ENCODE measurements at regions not wholly inside any gene's neighbourhood (a gene's known extent, or its start where the extent isn't known, plus 50 kb on each side); places are given as distances from the start of the nearest gene placed in this dataset.

DNA sequence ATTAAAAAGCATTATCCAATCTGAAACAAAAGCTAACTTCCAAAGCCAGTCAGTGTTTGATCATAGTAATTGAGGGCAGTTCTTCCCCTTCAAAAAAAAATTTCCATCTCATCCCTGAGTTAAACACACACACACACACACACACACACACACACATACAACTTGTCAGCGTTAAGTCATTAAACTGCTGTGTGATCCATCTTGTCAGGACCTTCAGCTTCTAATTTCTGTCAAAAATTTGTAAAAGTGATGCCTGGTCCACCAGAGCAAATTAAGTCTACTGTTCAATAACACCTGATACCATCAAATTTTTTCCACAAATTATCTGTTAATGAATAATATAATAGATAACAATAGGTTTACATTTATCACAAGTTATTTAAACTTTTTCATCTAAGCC is 198.7 kb downstream of the GPX5 start:
- Histone ChIP-seq H3K4me3 (ENCODE audit: low read length) (no peak overlapping the region), H3K27ac (ENCODE audit: low read length) (no peak overlapping the region), H3K27me3 (ENCODE audit: control insufficient read depth, insufficient read depth, low read length) (peaks cover 51% of the 10 kb centered on the region), H3K9me3 (ENCODE audit: control insufficient read depth, low read depth, low read length) (no peaks in the 10 kb centered on the region), H3K36me3 (ENCODE audit: control insufficient read depth, insufficient read depth, low read length) (no peaks in the 10 kb centered on the region), H3K4me1 (ENCODE audit: control insufficient read depth, insufficient read depth, low read length) (no peaks in the 10 kb centered on the region)
- WGBS (ENCODE audit: insufficient coverage, low lambda C conversion rate) = no CpG with 5 or more reads among the region's 1 CpG
- DNase-seq = no peak

DNA sequence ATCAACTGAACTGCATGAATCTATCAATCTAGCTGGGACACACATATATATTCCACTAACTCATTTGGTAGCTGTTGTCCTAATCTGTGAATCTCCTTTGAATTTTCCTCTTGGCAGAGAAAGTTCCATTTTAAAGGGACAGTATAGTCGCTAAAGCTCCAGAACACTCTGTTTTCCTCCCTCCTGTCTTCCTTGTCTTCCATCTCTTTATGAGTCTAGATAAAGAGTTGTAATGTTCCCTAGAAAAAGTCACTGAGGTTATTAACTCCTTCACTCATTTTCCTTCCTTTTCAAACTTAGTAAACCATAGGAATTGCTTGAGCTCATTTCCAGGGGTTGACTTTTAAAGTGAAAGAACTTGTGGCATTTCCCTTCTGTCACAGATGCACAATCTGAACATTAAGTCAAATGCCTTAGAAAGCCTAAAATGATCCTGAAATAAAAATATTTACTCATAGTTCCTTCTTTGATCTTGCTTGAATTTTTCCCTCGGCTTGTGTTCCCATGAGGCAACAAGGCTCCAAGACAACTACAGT is 198.4 kb downstream of the TRIM27 start:
- Histone ChIP-seq H3K9me3 (ENCODE audit: control insufficient read depth, low read depth, low read length) (no peaks in the 10 kb centered on the region), H3K27me3 (ENCODE audit: control insufficient read depth, insufficient read depth, low read length) (peaks cover 58% of the 10 kb centered on the region)
- WGBS (ENCODE audit: insufficient coverage, low lambda C conversion rate) = 57% methylated on average over 1 of the region's 2 CpGs

DNA sequence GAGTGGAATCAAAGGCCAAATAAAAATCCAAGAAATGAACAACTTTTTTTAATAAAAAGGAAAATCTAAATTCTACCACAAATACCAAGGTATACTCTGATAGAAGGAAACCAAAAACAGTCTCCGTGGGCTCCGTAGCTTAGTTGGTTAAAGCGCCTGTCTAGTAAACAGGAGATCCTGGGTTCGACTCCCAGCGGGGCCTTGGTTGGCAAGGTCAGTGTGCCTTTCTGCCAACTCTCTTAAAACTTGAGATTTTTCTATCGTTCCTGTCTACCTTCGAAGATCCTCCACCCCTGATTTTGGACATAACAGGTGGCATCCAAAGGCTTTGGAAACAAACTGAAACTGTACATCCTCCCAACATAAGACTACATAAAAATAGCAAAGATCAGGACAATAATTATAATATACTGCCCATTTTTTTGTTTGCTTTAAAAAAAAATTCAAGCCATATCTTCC is 197.9 kb downstream of the TRIM27 start:
- peaks cover 58% of the 10 kb centered on the region for H3K27me3 ChIP-seq (ENCODE audit: control insufficient read depth, insufficient read depth, low read length)
- H3K4me1 ChIP-seq (ENCODE audit: control insufficient read depth, insufficient read depth, low read length) = no peaks in the 10 kb centered on the region
- no CpG with 5 or more reads among the region's 7 CpGs for WGBS (ENCODE audit: insufficient coverage, low lambda C conversion rate)
- H3K36me3 ChIP-seq (ENCODE audit: control insufficient read depth, insufficient read depth, low read length) = no peaks in the 10 kb centered on the region
- no peak overlapping the region for H3K27ac ChIP-seq (ENCODE audit: low read length)
- no peak overlapping the region for H3K4me3 ChIP-seq (ENCODE audit: low read length)
- H3K9me3 ChIP-seq (ENCODE audit: control insufficient read depth, low read depth, low read length) = no peaks in the 10 kb centered on the region
- DNase-seq = no peak

More for the DNA sequence above, 198.4 kb downstream of the TRIM27 start:
- Histone ChIP-seq H3K27ac (ENCODE audit: low read length) (no peak overlapping the region), H3K4me1 (ENCODE audit: control insufficient read depth, insufficient read depth, low read length) (no peaks in the 10 kb centered on the region), H3K4me3 (ENCODE audit: low read length) (no peak overlapping the region), H3K36me3 (ENCODE audit: control insufficient read depth, insufficient read depth, low read length) (no peaks in the 10 kb centered on the region)
- DNase-seq = no peak

DNA sequence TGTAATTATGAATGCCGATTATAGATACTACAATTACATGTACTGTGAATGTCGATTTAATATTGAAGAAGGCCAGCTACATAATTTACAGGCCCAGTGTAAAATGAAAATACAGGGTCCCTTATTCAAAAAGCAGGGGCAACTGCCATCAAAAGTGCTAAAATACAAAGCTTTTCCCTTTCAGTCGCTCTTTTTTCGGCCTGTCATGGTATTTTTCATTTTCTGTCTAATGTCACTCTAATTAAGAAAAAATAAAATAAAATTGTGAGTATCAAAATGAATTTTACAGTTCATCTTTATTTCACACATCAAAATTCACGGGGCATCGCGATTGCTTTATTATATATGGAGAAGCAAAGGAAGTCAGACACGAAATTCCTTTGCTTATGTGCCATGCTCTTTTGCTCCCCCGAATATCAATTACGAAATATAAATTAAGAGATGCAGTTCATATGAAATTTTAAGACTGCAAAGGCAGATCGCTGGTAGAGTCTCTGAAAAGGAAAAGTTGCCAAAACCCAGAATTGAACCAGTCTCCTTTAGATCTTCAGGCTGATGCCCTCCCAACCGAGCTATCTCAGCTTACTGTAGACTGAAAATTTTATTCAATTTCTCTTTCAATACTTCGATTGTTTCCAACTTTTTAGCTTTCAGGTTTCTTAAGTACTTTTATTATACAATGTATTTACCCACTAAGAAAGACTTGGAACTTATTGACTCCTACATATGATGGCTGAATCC is 197.0 kb downstream of the TRIM27 start:
- Histone ChIP-seq H3K36me3 (ENCODE audit: control insufficient read depth, insufficient read depth, low read length) (no peaks in the 10 kb centered on the region), H3K4me1 (ENCODE audit: control insufficient read depth, insufficient read depth, low read length) (no peaks in the 10 kb centered on the region), H3K4me3 (ENCODE audit: low read length) (no peak overlapping the region), H3K27me3 (ENCODE audit: control insufficient read depth, insufficient read depth, low read length) (peaks cover 62% of the 10 kb centered on the region), H3K27ac (ENCODE audit: low read length) (no peak overlapping the region), H3K9me3 (ENCODE audit: control insufficient read depth, low read depth, low read length) (no peaks in the 10 kb centered on the region)
- DNase-seq = no peak
- WGBS (ENCODE audit: insufficient coverage, low lambda C conversion rate) = 66% methylated on average over 5 of the region's 13 CpGs

DNA sequence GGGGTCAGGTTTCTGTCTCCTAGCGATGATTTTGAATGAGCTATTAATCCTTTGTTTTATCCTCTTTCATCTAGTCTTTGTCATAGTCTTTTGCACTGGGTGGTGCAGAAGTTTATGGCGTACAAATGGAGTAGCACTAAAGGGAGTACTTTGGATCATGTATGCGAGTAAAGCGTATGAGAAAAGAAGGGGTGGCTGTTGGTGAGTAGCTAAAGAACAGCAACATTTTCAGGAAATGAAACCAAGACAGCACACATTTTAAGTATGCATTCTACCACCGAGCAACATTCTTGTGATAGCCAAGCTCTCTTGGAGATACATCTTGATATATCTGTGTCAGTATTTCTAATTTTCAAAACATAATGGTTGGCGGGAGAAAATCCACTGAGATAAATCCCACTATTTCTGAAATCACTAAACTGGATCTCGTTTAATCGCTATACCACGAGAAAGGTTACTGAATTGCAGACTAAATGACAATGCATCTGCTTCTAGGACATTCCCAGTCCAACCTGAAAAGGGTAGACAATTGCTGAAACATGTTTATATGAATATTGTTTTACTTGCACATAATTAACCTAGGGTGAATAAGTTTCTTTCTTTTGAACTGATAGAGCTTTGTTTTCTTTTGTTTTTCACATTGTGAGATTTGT is 196.1 kb downstream of the TRIM27 start:
- WGBS (ENCODE audit: insufficient coverage, low lambda C conversion rate) = 64% methylated on average over 4 of the region's 9 CpGs
- Histone ChIP-seq H3K27ac (ENCODE audit: low read length) (no peak overlapping the region), H3K27me3 (ENCODE audit: control insufficient read depth, insufficient read depth, low read length) (peaks cover 67% of the 10 kb centered on the region), H3K4me1 (ENCODE audit: control insufficient read depth, insufficient read depth, low read length) (no peaks in the 10 kb centered on the region), H3K4me3 (ENCODE audit: low read length) (no peak overlapping the region), H3K9me3 (ENCODE audit: control insufficient read depth, low read depth, low read length) (no peaks in the 10 kb centered on the region), H3K36me3 (ENCODE audit: control insufficient read depth, insufficient read depth, low read length) (no peaks in the 10 kb centered on the region)
- DNase-seq = no peak

DNA sequence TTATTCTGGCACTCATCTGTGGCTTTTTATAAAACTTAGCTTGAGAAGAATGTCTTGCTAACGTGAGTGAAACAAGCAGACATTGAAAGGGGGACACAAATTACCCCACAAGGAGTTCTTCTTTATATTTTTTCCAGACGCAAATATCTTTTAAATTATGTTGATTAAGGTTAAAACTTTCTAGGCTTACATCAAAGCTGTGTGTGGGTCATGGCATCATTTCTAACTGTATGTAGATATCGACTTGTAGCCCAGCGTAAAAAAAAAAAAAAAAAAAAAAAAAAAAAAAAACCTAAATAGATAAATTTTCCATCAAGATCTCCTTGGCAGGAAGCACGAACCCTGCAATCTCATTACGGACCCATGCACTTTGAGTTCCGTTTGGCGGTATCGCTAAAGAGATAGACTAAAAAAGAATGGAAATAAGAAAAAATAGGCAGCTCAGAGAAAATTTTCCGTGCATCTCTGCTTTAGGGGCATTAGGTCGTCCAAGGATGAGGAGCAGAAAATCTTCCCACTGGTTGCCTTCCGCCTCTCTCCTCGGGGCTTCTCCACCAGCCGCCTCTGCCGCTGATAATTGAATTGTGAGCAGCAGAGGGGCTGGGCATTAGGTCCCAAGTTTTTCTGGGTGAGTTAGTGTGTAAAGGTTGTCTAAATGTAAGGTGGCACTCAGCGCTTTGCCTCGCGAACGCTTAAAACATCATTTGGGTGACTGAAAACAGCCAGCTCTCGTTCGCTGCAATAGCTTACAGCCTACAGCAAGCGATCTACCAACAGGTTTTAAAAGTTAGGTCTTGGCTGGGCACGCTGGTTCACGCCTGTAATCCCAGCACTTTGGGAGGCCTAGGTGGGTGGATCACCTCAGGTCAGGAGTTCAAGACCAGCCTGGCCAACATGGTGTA is 194.0 kb downstream of the TRIM27 start:
- peaks cover 86% of the 10 kb centered on the region for H3K27me3 ChIP-seq (ENCODE audit: control insufficient read depth, insufficient read depth, low read length)
- no peaks in the 10 kb centered on the region for H3K9me3 ChIP-seq (ENCODE audit: control insufficient read depth, low read depth, low read length)
- H3K36me3 ChIP-seq (ENCODE audit: control insufficient read depth, insufficient read depth, low read length) = no peaks in the 10 kb centered on the region
- no peaks in the 10 kb centered on the region for H3K4me1 ChIP-seq (ENCODE audit: control insufficient read depth, insufficient read depth, low read length)
- no peak for DNase-seq
- H3K4me3 ChIP-seq (ENCODE audit: low read length) = no peak overlapping the region
- WGBS (ENCODE audit: insufficient coverage, low lambda C conversion rate) = 13% methylated on average over 7 of the region's 24 CpGs
- no peak overlapping the region for H3K27ac ChIP-seq (ENCODE audit: low read length)

DNA sequence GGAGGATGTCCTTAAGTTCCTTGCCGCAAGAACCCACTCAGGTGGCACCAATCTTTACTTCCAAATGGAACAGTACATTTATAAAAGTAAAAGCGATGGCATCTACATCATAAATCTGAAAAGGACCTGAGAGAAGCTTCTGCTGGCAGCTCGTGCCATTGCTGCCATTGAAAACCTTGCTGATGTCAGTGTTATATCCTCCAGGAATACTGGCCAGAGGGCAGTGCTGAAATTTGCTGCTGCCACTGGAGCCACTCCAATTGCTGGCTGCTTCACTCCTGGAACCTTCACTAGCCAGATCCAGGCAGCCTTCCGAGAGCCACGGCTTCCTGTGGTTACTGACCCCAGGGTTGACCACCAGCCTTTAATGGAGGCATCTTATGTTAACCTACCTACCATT is 191.7 kb downstream of the TRIM27 start:
- Histone ChIP-seq H3K4me3 (ENCODE audit: low read length) (no peak overlapping the region), H3K4me1 (ENCODE audit: control insufficient read depth, insufficient read depth, low read length) (no peaks in the 10 kb centered on the region), H3K9me3 (ENCODE audit: control insufficient read depth, low read depth, low read length) (no peaks in the 10 kb centered on the region), H3K27ac (ENCODE audit: low read length) (no peak overlapping the region), H3K36me3 (ENCODE audit: control insufficient read depth, insufficient read depth, low read length) (no peaks in the 10 kb centered on the region), H3K27me3 (ENCODE audit: control insufficient read depth, insufficient read depth, low read length) (peaks cover 92% of the 10 kb centered on the region)
- no peak for DNase-seq
- no CpG with 5 or more reads among the region's 5 CpGs for WGBS (ENCODE audit: insufficient coverage, low lambda C conversion rate)

DNA sequence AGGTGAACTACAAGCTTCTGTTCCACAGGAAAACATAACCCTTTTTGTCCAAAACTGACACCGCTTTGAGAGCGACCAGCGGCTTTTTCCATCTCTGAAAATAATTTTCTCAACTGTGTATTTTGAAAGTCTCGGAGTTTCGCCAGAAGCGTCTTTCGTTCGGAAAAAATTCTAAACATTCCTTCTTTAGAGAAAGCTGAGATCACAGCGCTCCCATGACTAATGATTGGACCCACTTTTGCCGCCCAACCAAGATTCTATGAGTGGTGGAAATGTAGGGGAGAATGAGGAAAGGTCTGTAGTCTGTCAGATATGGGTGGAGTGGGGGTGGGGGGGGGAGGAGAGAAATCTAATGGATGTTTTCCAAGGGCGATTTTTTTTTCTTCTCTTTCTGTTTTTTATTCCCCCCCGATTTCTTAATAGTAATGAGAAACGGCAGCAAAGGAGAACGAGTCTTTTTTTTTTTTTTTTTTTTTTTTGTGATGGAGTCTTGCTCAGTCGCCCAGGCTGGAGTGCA is 189.3 kb downstream of the TRIM27 start:
- Histone ChIP-seq H3K36me3 (ENCODE audit: control insufficient read depth, insufficient read depth, low read length) (no peaks in the 10 kb centered on the region), H3K4me1 (ENCODE audit: control insufficient read depth, insufficient read depth, low read length) (no peaks in the 10 kb centered on the region), H3K9me3 (ENCODE audit: control insufficient read depth, low read depth, low read length) (no peaks in the 10 kb centered on the region), H3K4me3 (ENCODE audit: low read length) (no peak overlapping the region), H3K27ac (ENCODE audit: low read length) (no peak overlapping the region), H3K27me3 (ENCODE audit: control insufficient read depth, insufficient read depth, low read length) (peaks cover 99% of the 10 kb centered on the region)
- no peak for DNase-seq
- WGBS (ENCODE audit: insufficient coverage, low lambda C conversion rate) = 20% methylated on average over 1 of the region's 15 CpGs

DNA sequence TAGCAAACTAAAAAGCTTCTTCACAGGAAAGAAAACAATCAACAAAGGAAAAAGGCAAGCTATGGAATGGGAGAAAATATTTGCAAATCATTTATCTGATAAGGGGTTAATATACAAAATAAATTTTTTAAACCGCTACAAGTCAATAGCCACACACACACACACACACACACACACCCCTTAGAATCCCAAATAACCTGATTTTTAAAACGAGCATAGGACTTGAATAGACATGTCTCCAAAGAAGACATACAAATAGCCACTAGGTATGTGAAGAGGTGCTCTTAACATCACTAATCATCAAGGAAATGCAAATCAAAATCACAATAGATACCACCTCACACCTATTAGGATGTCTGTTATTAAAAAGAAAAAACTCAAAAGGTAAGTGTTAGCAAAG is 187.7 kb downstream of the TRIM27 start:
- no CpG with 5 or more reads among the region's 2 CpGs for WGBS (ENCODE audit: insufficient coverage, low lambda C conversion rate)
- Histone ChIP-seq H3K27me3 (ENCODE audit: control insufficient read depth, insufficient read depth, low read length) (peaks cover 99% of the 10 kb centered on the region), H3K4me1 (ENCODE audit: control insufficient read depth, insufficient read depth, low read length) (no peaks in the 10 kb centered on the region)

More for the DNA sequence above, 187.7 kb downstream of the TRIM27 start:
- Histone ChIP-seq H3K36me3 (ENCODE audit: control insufficient read depth, insufficient read depth, low read length) (no peaks in the 10 kb centered on the region), H3K27ac (ENCODE audit: low read length) (no peak overlapping the region), H3K9me3 (ENCODE audit: control insufficient read depth, low read depth, low read length) (no peaks in the 10 kb centered on the region), H3K4me3 (ENCODE audit: low read length) (no peak overlapping the region)
- DNase-seq = no peak
